ENCODE measurements at regions not wholly inside any gene's neighbourhood (a gene's known extent, or its start where the extent isn't known, plus 50 kb on each side); places are given as distances from the start of the nearest gene placed in this dataset.
"Not testable (repeated sequence)": the region's sequence is repeated elsewhere in the genome, so short reads cannot be mapped to it uniquely, and the experiment has no call there.

GRCh38 chr1:29550119-29550841 is 314.0 kb downstream of the PTPRU start:
- H3K4me3 ChIP-seq (ENCODE audit: low read depth, low read length): no peak overlapping the region
- no peak for TF ChIP-seq CTCF (IDR thresholded peaks at IDR 0.05; ENCODE audit: borderline replicate concordance, insufficient read depth, low read depth, low read length)

- H3K4me3 ChIP-seq (ENCODE audit: low read depth, low read length): not testable (repeated sequence)
Measured at GRCh38 chr1:29549728-29550118, 313.4 kb downstream of the PTPRU start.

GRCh38 chr1:29549001-29549400 is 312.7 kb downstream of the PTPRU start:
- H3K4me3 ChIP-seq (ENCODE audit: low read depth, low read length): no peak overlapping the region
- no peak for TF ChIP-seq CTCF (IDR thresholded peaks at IDR 0.05; ENCODE audit: borderline replicate concordance, insufficient read depth, low read depth, low read length)

GRCh38 chr1:29548091-29548490 is 311.8 kb downstream of the PTPRU start:
- no peak overlapping the region for H3K4me3 ChIP-seq (ENCODE audit: low read depth, low read length)
- TF ChIP-seq CTCF (IDR thresholded peaks at IDR 0.05; ENCODE audit: borderline replicate concordance, insufficient read depth, low read depth, low read length): no peak

- no peak for TF ChIP-seq CTCF (IDR thresholded peaks at IDR 0.05; ENCODE audit: borderline replicate concordance, insufficient read depth, low read depth, low read length)
- H3K4me3 ChIP-seq (ENCODE audit: low read depth, low read length): no peak overlapping the region
Measured at GRCh38 chr1:29547300-29547699, 311.0 kb downstream of the PTPRU start.

GRCh38 chr1:29546496-29546895 is 310.2 kb downstream of the PTPRU start:
- TF ChIP-seq CTCF (IDR thresholded peaks at IDR 0.05; ENCODE audit: borderline replicate concordance, insufficient read depth, low read depth, low read length): no peak
- no peak overlapping the region for H3K4me3 ChIP-seq (ENCODE audit: low read depth, low read length)

GRCh38 chr1:29544406-29544805 is 308.1 kb downstream of the PTPRU start:
- no peak for TF ChIP-seq CTCF (IDR thresholded peaks at IDR 0.05; ENCODE audit: borderline replicate concordance, insufficient read depth, low read depth, low read length)
- no peak overlapping the region for H3K4me3 ChIP-seq (ENCODE audit: low read depth, low read length)

All from GM12875 (cell line).